Activated CD4-positive, alpha-beta memory T cell treated with anti-CD3 and anti-CD28 coated beads for 36 hours (primary cell): ENCODE measurements at regions not wholly inside any gene's neighbourhood (a gene's known extent, or its start where the extent isn't known, plus 50 kb on each side); places are given as distances from the start of the nearest gene placed in this dataset.

Experiments
- CTCF ChIA-PET: fragments of 350-600 bp; sonication (Branson Sonifier 250); formaldehyde crosslinking; loops from one replicate; lab custom pipeline; 2021; ENCODE audit warnings: antibody characterized with exemption, inconsistent platforms; lab: Charles Lee
- POLR2A ChIA-PET: fragments of 350-600 bp; sonication (Branson Sonifier 250); formaldehyde crosslinking; loops from one replicate; lab custom pipeline; 2021; ENCODE audit warnings: antibody characterized with exemption; lab: Charles Lee
- DNase-seq: peaks from one replicate; pipeline ENCODE4 v3.0.0-alpha.2; 2020
- H3K27ac Mint-ChIP-seq: one replicate; pipeline ENCODE4 v1.8.0; 2021; ENCODE audit warnings: mixed read lengths
- H3K27me3 Mint-ChIP-seq: one replicate; pipeline ENCODE4 v1.8.0; 2021; ENCODE audit warnings: mixed read lengths
- H3K36me3 Mint-ChIP-seq: one replicate; pipeline ENCODE4 v1.8.0; 2021; ENCODE audit warnings: mixed read lengths
- H3K4me1 Mint-ChIP-seq: one replicate; pipeline ENCODE4 v1.8.0; 2021; ENCODE audit warnings: low read depth, mixed read lengths
- H3K4me3 Mint-ChIP-seq: one replicate; pipeline ENCODE4 v1.8.0; 2021; ENCODE audit warnings: mild to moderate bottlenecking, mixed read lengths
- H3K9me3 Mint-ChIP-seq: one replicate; pipeline ENCODE4 v1.8.0; 2021; ENCODE audit warnings: mixed read lengths
- intact Hi-C: fragments of 100-400 bp; cut with micrococcal nuclease; formaldehyde crosslinking; loops from one replicate; pipeline ENCODE4 v1.15.1; 2023

DNA sequence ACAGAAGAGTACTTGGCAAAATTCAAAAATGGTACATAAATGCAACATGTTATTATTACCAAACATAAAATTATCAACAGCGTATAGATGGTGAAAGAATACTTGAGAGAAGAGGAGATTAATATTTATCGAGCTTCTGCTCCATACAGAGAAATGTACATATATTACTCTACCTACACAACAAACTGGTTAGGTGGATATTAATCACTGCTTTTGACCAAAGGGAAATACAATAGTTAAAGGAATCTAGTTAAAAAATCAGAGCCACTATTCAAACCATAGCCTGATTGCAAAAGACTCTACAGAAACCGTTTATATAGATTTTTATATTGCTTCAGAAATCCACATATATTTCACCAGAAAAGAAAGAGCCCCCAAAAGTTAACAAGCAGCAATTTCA lies 379.3 kb upstream of the PRMT6 start:
- POLR2A ChIA-PET, result no interaction called here
- H3K27me3 Mint-ChIP-seq, result no peaks in the 10 kb centered on the region
- no peaks in the 10 kb centered on the region for H3K4me1 Mint-ChIP-seq
- peaks cover 5% of the 10 kb centered on the region for H3K9me3 Mint-ChIP-seq
- H3K4me3 Mint-ChIP-seq, result no peak overlapping the region
- H3K36me3 Mint-ChIP-seq, result no peaks in the 10 kb centered on the region
- no peak for DNase-seq
- intact Hi-C loops, result no loop called here
- no peak overlapping the region for H3K27ac Mint-ChIP-seq
- CTCF ChIA-PET, result no interaction called here

DNA sequence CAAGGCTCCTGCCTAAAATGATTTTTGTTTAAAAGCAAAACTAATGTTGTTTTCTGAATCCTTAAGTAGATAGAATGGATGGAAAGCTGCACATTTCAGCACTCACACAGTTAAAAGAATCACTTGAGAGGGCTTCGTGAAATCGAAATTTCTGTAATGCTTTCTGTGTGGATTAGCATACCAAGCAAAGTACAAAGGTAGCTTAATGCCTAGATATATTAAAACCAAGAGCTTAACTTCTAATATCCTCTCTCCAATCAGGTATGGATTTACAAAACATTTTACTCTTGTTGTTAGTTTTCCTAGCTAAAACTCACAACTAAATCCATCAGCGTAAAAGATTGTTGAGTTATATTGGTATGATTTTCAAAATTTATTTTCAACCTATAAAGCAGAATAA lies 378.8 kb upstream of the PRMT6 start:
- Mint-ChIP-seq H3K36me3 (no peaks in the 10 kb centered on the region), H3K27me3 (no peaks in the 10 kb centered on the region), H3K27ac (no peak overlapping the region), H3K9me3 (peaks cover 5% of the 10 kb centered on the region), H3K4me3 (no peak overlapping the region), H3K4me1 (no peaks in the 10 kb centered on the region)
- intact Hi-C loops, result no loop called here
- ChIA-PET POLR2A (no interaction called here), CTCF (no interaction called here)
- DNase-seq, result no peak

DNA sequence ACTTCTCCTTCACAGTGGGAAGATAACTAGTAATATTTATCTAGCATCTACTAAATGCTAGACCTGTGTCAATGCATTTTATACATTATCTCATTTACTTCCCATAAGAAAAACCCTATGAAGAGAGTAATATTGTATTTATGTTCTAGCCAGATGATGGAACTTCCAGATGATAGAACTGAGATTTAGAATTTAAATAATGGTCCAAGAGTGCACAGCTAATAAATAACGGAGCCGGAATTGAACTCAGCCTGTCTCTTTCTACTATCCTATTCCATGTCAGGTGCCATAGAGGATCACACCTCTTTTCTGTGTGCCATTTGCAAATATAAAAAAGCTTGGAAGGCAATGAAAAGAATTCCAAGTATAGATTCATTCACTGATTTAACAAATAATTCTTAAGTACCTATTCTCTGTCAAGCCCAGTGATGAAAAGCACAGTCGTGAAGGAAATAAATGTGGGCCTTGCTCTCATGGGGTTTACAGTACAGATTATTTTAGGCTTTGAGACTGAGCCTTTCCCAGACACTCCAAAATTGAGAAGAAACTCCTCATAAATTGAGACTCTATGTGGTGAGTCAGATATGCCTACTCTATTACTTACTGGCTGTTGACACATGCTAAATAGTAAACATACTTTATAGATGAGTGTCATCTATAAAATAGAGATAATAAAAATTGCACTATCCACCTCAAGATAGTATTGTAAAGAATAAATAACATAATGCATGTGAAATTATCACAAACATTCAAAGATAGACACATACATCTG lies 378.0 kb upstream of the PRMT6 start:
- Mint-ChIP-seq H3K27ac (no peak overlapping the region), H3K4me1 (no peaks in the 10 kb centered on the region), H3K9me3 (peaks cover 5% of the 10 kb centered on the region), H3K36me3 (no peaks in the 10 kb centered on the region), H3K4me3 (no peak overlapping the region), H3K27me3 (no peaks in the 10 kb centered on the region)
- DNase-seq, result no peak
- intact Hi-C loops, result no loop called here
- ChIA-PET POLR2A (no interaction called here), CTCF (no interaction called here)

DNA sequence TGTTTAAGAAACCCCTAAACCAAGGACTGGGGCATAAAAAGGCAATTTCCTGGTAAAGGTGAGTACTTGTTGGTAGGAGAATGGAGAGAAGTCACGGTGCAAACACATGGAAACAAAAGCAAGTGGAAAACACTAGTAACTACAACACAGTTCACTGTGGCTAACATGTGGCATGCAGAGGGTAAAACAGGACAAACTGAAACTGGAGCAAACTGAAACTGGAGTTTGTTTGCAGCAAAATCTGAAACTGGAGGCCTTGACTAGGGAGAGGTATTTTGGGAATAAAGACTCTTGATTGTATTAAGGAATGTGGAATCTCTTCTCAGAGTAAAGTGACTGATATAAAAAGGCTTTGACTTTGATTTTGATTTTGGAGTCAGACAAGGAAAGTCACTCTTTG lies 376.3 kb upstream of the PRMT6 start:
- H3K9me3 Mint-ChIP-seq, result peaks cover 11% of the 10 kb centered on the region
- no peaks in the 10 kb centered on the region for H3K36me3 Mint-ChIP-seq
- ChIA-PET CTCF (no interaction called here), POLR2A (no interaction called here)
- no peaks in the 10 kb centered on the region for H3K27me3 Mint-ChIP-seq
- no peak for DNase-seq
- no peaks in the 10 kb centered on the region for H3K4me1 Mint-ChIP-seq
- H3K4me3 Mint-ChIP-seq, result no peak overlapping the region
- intact Hi-C loops, result no loop called here
- no peak overlapping the region for H3K27ac Mint-ChIP-seq

DNA sequence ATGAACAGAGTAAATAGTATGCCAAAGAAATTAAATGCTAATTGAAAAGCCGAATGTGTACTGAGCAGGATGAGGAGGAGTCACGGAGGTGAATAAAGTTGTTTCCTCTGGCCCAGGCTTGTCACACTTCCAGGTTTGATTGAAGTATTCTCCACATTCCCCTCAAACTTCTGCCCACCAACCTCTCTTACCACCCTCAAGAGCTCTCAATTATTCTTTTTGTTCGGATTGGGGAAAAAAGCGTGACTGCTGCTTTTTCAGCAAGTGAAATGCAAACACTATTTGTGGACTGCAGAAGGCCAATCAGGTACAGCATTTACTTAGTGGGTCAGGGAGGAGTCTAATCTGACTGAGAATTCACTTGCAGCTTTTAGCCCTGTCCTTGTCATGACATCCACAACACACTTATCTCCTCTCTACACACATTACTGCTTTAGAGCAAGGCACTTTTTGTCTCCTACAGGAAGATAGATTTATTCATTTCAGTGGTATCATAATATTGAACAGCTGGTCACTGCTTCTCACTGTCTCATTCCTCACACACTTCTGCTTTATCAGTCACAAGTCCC lies 375.6 kb upstream of the PRMT6 start:
- H3K27me3 Mint-ChIP-seq, result no peaks in the 10 kb centered on the region
- POLR2A ChIA-PET, result no interaction called here

DNA sequence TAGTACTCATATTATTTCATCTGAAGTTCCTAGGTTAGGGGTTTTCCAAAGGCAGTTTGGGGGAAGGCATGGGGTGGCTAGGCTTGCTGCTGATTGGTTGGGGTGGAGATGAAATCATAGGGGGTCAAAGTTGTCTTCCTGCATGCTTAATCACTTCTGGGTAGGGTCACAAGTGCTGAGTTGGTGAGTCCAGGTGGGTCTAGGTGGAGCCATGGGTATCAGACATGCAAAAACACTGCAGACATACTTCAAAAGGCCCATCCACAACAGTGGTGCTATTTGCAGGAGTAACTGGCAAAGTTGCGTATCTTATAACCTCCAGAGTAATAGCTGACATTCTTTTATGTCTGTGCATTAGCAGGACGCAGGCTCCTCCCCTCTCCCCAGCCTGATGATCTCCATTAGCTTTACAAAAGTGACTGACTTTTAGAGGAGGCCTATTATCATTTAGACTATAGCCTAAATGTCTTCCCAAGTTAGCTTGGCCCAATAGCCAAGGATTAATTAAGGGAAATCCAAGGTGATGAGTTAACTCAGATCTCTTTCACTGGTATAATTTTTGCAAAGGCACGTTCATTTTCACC lies 374.4 kb upstream of the PRMT6 start:
- intact Hi-C loops, result no loop called here
- Mint-ChIP-seq H3K36me3 (no peaks in the 10 kb centered on the region), H3K9me3 (peaks cover 11% of the 10 kb centered on the region), H3K27me3 (no peaks in the 10 kb centered on the region), H3K4me3 (no peak overlapping the region), H3K27ac (no peak overlapping the region), H3K4me1 (no peaks in the 10 kb centered on the region)
- ChIA-PET CTCF (no interaction called here), POLR2A (no interaction called here)
- DNase-seq, result no peak

More for the DNA sequence above, 375.6 kb upstream of the PRMT6 start:
- Mint-ChIP-seq H3K36me3 (no peaks in the 10 kb centered on the region), H3K4me1 (no peaks in the 10 kb centered on the region), H3K4me3 (no peak overlapping the region), H3K27ac (no peak overlapping the region), H3K9me3 (peaks cover 11% of the 10 kb centered on the region)
- CTCF ChIA-PET, result no interaction called here
- no peak for DNase-seq
- intact Hi-C loops, result no loop called here

DNA sequence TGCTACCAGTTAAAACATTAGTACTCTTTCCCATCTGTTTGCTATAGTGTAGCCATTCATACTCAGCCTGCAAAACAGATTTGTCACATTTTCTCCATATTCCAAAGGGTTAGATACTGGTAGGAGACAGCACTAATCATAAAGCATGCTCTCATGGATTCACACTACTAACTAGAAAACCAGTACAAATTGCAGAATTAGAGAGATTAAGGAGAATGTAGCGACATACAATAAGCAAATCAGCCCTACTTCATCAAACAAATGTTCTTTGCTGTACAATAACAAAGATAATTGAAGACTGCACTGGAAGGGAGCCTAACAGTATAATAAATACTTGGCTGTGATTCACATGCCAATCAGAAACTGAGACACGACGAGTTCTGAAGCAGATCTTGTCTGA lies 368.0 kb upstream of the PRMT6 start:
- POLR2A ChIA-PET, result no interaction called here

DNA sequence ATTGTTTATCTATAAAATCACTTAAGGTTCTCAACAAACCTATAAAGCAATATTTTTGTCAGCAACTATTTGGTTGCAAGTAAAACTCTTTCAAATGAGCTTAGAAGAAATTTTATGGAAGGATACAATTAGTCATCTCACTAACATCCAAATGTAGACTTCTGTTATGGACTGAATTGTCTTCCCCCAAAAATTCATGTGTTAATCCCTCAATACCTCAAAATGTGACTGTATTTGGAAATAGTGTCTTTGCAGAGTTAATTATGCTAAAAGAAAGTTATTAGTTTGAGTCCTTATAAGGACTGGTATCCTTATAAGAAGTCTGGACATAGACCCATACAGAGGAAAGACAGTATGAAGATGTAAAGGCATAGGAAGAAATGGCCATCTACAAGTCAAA lies 357.8 kb upstream of the PRMT6 start:
- H3K9me3 Mint-ChIP-seq, result peaks cover 12% of the 10 kb centered on the region
- no peak overlapping the region for H3K4me3 Mint-ChIP-seq
- intact Hi-C loops, result no loop called here
- ChIA-PET POLR2A (no interaction called here), CTCF (no interaction called here)
- no peaks in the 10 kb centered on the region for H3K27me3 Mint-ChIP-seq
- no peak overlapping the region for H3K27ac Mint-ChIP-seq
- no peak for DNase-seq
- no peaks in the 10 kb centered on the region for H3K4me1 Mint-ChIP-seq
- no peaks in the 10 kb centered on the region for H3K36me3 Mint-ChIP-seq

More for the DNA sequence above, 368.0 kb upstream of the PRMT6 start:
- H3K36me3 Mint-ChIP-seq, result no peaks in the 10 kb centered on the region
- no peak overlapping the region for H3K4me3 Mint-ChIP-seq
- H3K9me3 Mint-ChIP-seq, result peaks cover 9% of the 10 kb centered on the region
- H3K27ac Mint-ChIP-seq, result no peak overlapping the region
- intact Hi-C loops, result no loop called here
- no peaks in the 10 kb centered on the region for H3K27me3 Mint-ChIP-seq
- no peak for DNase-seq
- no peaks in the 10 kb centered on the region for H3K4me1 Mint-ChIP-seq
- CTCF ChIA-PET, result no interaction called here

DNA sequence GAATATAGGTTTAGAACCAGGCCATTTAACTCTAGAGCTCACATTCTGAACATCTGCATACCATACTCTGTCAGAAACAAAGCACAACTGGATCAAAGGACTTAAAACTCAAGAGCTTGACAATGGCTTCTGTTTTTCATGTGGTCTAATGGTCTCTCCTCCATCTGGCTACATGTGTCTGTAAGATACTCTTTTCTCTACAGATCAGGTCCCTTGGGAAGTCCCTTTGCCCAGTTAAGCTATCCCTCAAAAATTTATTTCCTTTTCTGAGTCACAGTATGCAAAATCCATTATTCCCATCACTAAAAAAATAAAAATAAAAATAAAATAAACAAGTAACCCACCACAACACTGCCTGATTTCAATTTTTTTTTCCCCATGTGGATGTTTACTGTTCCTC lies 357.0 kb upstream of the PRMT6 start:
- no peaks in the 10 kb centered on the region for H3K4me1 Mint-ChIP-seq
- no peak for DNase-seq
- peaks cover 12% of the 10 kb centered on the region for H3K9me3 Mint-ChIP-seq
- H3K27ac Mint-ChIP-seq, result no peak overlapping the region
- CTCF ChIA-PET, result no interaction called here
- no peaks in the 10 kb centered on the region for H3K36me3 Mint-ChIP-seq
- POLR2A ChIA-PET, result no interaction called here
- no peak overlapping the region for H3K4me3 Mint-ChIP-seq
- H3K27me3 Mint-ChIP-seq, result no peaks in the 10 kb centered on the region
- intact Hi-C loops, result no loop called here

DNA sequence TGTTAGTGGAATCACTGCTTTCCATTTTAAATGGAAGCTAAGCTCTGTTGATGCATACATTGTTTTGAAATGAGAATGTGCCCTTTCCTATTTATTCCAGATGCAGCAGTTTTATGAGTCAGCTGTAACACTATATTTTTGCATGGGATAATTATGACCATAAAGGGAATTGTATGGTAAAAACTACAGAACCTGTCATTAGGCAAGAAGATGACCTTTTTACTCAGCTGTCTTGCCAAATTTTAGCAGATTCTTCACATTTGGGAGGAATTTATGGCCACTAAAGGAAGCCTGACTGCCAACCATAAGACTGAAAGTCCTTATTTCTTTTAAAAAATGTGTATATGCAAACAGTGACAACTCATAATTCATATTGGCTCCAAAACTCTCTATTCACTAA lies 356.3 kb upstream of the PRMT6 start:
- POLR2A ChIA-PET, result no interaction called here

DNA sequence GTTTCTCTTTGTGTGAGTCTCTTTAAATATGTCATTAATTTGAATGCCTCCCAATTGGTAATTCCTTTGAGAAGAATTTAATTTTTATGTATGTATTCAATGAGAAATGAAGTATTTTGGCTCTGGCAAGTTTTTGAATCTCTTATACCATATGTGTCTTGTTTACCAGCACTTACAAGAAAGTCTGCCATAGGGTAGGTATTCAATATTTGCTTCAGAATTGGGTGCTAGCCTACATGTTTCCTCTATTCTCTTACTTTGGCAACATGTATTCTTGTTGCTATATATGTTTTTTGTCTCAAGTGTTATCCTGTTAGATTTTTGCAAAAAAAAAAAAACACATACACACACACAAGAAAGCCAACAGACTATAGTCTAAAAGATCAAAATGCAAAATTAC lies 350.5 kb upstream of the PRMT6 start:
- no peaks in the 10 kb centered on the region for H3K4me1 Mint-ChIP-seq
- DNase-seq, result no peak
- no peaks in the 10 kb centered on the region for H3K27me3 Mint-ChIP-seq
- CTCF ChIA-PET, result no interaction called here
- POLR2A ChIA-PET, result no interaction called here
- no peak overlapping the region for H3K27ac Mint-ChIP-seq
- H3K36me3 Mint-ChIP-seq, result no peaks in the 10 kb centered on the region
- H3K4me3 Mint-ChIP-seq, result no peak overlapping the region
- H3K9me3 Mint-ChIP-seq, result peaks cover 15% of the 10 kb centered on the region
- intact Hi-C loops, result no loop called here

More for the DNA sequence above, 356.3 kb upstream of the PRMT6 start:
- Mint-ChIP-seq H3K9me3 (peaks cover 12% of the 10 kb centered on the region), H3K36me3 (no peaks in the 10 kb centered on the region), H3K27ac (no peak overlapping the region), H3K4me3 (no peak overlapping the region), H3K27me3 (no peaks in the 10 kb centered on the region), H3K4me1 (no peaks in the 10 kb centered on the region)
- DNase-seq, result no peak
- CTCF ChIA-PET, result no interaction called here
- intact Hi-C loops, result no loop called here

DNA sequence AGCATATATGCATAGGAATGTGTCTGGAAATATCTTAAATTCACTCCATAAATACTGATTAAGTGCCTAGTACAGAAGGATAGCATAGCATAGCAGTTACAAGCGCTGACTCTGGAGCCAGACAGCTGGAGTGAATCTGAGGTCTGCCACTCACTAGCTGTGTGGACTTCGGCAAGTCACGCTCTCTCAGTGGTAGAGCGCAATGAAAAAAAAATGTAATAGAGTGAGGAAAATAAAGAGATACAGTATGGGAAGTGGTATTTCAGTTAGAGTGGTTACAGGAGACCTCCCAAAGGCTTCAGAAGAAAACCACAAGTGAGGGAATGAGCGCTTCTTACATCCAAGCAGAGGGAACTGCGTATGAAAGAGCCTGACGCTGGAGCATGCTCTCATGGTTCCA lies 338.9 kb upstream of the PRMT6 start:
- intact Hi-C loops, result no loop called here
- no peaks in the 10 kb centered on the region for H3K36me3 Mint-ChIP-seq
- POLR2A ChIA-PET, result no interaction called here
- peaks cover 3% of the 10 kb centered on the region for H3K9me3 Mint-ChIP-seq
- DNase-seq, result no peak
- H3K4me1 Mint-ChIP-seq, result no peaks in the 10 kb centered on the region
- no peak overlapping the region for H3K27ac Mint-ChIP-seq
- CTCF ChIA-PET, result no interaction called here
- H3K4me3 Mint-ChIP-seq, result no peak overlapping the region
- H3K27me3 Mint-ChIP-seq, result no peaks in the 10 kb centered on the region

DNA sequence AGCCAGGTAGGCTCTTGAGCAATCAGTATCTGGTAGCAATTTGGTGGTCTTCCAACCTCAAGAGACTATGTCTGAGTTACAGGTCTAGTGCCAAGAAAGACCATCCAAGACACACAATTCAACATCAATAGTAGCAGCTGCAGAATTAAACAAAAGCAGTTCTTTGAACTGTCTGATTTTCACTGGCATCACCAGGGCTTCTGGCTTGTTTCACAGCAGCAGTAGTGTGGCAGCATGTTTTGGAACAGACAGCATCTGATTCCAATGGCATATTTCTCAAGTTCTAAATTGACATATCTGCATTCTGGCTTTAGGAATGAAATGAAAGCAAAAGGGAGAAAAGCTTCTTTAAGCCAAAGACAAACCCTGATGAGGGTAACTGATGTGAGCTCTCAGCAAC lies 334.7 kb upstream of the PRMT6 start:
- Mint-ChIP-seq H3K4me3 (no peak overlapping the region), H3K36me3 (no peaks in the 10 kb centered on the region), H3K9me3 (peaks cover 4% of the 10 kb centered on the region), H3K27me3 (no peaks in the 10 kb centered on the region), H3K4me1 (no peaks in the 10 kb centered on the region), H3K27ac (no peak overlapping the region)
- POLR2A ChIA-PET, result no interaction called here
- no peak for DNase-seq
- CTCF ChIA-PET, result no interaction called here
- intact Hi-C loops, result no loop called here
